GM21367 (cell line): ENCODE measurements at regions not wholly inside any gene's neighbourhood (a gene's known extent, or its start where the extent isn't known, plus 50 kb on each side); places are given as distances from the start of the nearest gene placed in this dataset.

ENCODE experiments used
- ATAC-seq: cut with Tn5 transposase; IDR thresholded peaks from one replicate; pipeline ENCODE4 v1.9.1; 2021; ENCODE audit not compliant: unreplicated experiment

- no peak for ATAC-seq
These were observed 286.4 kb downstream of the BCOR start for GRCh38 chrX:39811376-39811775.

GRCh38 chrX:39813631-39814277 is 284.0 kb downstream of the BCOR start:
- no peak for ATAC-seq

GRCh38 chrX:39814391-39814790 is 283.4 kb downstream of the BCOR start:
- ATAC-seq, result no peak

GRCh38 chrX:39815631-39816030 is 282.1 kb downstream of the BCOR start:
- ATAC-seq, result no peak

GRCh38 chrX:39816871-39817731 is 280.7 kb downstream of the BCOR start:
- no peak for ATAC-seq

- no peak for ATAC-seq
These were observed 279.8 kb downstream of the BCOR start for GRCh38 chrX:39817754-39818470.

GRCh38 chrX:39818750-39819149 is 279.0 kb downstream of the BCOR start:
- no peak for ATAC-seq

GRCh38 chrX:39819921-39820849 is 277.6 kb downstream of the BCOR start:
- ATAC-seq, result no peak

- ATAC-seq, result no peak
These were observed 276.6 kb downstream of the BCOR start for GRCh38 chrX:39820938-39821708.

- ATAC-seq, result no peak
These were observed 276.1 kb downstream of the BCOR start for GRCh38 chrX:39821709-39822095.

GRCh38 chrX:39822133-39822748 is 275.5 kb downstream of the BCOR start:
- ATAC-seq, result no peak

- no peak for ATAC-seq
These were observed 274.3 kb downstream of the BCOR start for GRCh38 chrX:39823424-39823823.

GRCh38 chrX:39823854-39824253 is 273.9 kb downstream of the BCOR start:
- ATAC-seq, result no peak

- no peak for ATAC-seq
These were observed 270.8 kb downstream of the BCOR start for GRCh38 chrX:39826813-39827543.

GRCh38 chrX:39827951-39828350 is 269.8 kb downstream of the BCOR start:
- peak; percentile 64 for ATAC-seq

- ATAC-seq, result no peak
These were observed 268.8 kb downstream of the BCOR start for GRCh38 chrX:39828971-39829370.

GRCh38 chrX:39829965-39830364 is 267.8 kb downstream of the BCOR start:
- no peak for ATAC-seq

- ATAC-seq, result no peak
These were observed 267.3 kb downstream of the BCOR start for GRCh38 chrX:39830414-39830813.

GRCh38 chrX:39832211-39832610 is 265.5 kb downstream of the BCOR start:
- ATAC-seq, result no peak
